Activated naive CD8-positive, alpha-beta T cell treated with anti-CD3 and anti-CD28 coated beads, Interleukin-2, amount 10 ng/mL, durations not matched to agents 7 days and 5 days (primary cell): ENCODE measurements at regions not wholly inside any gene's neighbourhood (a gene's known extent, or its start where the extent isn't known, plus 50 kb on each side); places are given as distances from the start of the nearest gene placed in this dataset.

Experiments
- ATAC-seq: fragments of 150-1000 bp; cut with Tn5 transposase; one replicate; pipeline ENCODE4 v1.10.0; 2021; ENCODE audit warnings: low read depth, moderate library complexity
- POLR2A ChIA-PET: fragments of 350-600 bp; sonication (Branson Sonifier 250); formaldehyde crosslinking; loops from one replicate; lab custom pipeline; 2021; ENCODE audit warnings: antibody characterized with exemption; lab: Charles Lee
- DNase-seq: peaks from one replicate; pipeline ENCODE4 v3.0.0; 2021
- H3K27ac Mint-ChIP-seq: one replicate; pipeline ENCODE4 v1.8.0; 2022; ENCODE audit warnings: mild to moderate bottlenecking, mixed read lengths
- H3K27me3 Mint-ChIP-seq: one replicate; pipeline ENCODE4 v1.8.0; 2022; ENCODE audit warnings: mild to moderate bottlenecking, moderate library complexity, mixed read lengths
- H3K36me3 Mint-ChIP-seq: one replicate; pipeline ENCODE4 v1.8.0; 2021; ENCODE audit warnings: mild to moderate bottlenecking, mixed read lengths
- H3K4me1 Mint-ChIP-seq: one replicate; pipeline ENCODE4 v1.8.0; 2021; ENCODE audit warnings: mixed read lengths
- H3K4me3 Mint-ChIP-seq: one replicate; pipeline ENCODE4 v1.8.0; 2022; ENCODE audit warnings: mild to moderate bottlenecking, moderate library complexity, mixed read lengths
- H3K9me3 Mint-ChIP-seq: one replicate; pipeline ENCODE4 v1.8.0; 2021; ENCODE audit warnings: mixed read lengths

DNA sequence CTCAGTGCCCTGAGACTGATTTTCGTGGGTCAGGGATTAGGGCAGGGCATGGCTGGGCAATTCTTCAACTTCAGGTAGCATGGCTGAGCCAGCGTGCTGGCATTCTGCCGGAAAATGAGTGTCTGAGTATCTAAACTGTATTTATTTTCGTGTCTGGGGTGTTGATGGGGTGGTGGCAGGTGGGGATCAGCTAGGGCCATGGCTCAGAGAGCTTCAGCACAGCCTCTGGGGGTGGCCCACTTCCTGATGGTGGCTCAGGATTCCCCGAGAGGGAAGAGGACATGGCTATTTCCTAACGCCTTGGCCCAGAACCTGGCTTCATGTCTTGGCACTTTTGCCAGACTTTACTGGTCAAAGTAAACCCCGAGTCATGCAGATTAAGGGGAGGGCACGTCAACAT is 260.5 kb downstream of the GADD45G start:
- no peak overlapping the region for H3K27ac Mint-ChIP-seq
- no peak overlapping the region for H3K4me3 Mint-ChIP-seq
- no peaks in the 10 kb centered on the region for H3K36me3 Mint-ChIP-seq
- H3K9me3 Mint-ChIP-seq: no peaks in the 10 kb centered on the region
- peaks cover 6% of the 10 kb centered on the region for H3K4me1 Mint-ChIP-seq
- no peak for DNase-seq
- POLR2A ChIA-PET: no interaction called here
- H3K27me3 Mint-ChIP-seq: peaks cover 21% of the 10 kb centered on the region
- no peak for ATAC-seq

DNA sequence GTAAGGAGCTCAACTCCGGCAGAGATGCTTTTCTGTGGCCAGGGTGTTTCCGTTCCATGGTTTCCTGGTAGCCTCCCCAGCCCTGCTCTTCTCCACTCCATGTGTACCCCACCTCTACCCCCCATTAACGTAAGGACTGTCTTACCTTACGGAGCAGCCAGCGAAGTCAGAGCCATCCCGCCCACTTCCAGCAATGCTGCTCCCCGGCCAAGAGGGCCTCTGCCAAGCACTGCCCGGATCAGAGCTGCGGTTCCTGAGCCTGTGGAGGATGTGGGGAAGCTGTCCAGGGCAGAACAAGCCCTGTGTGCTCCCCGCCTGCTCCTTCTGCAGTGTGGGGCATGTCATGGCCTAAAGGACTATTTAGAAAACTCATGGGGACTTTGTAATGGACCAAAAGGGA is 261.2 kb downstream of the GADD45G start:
- peaks cover 18% of the 10 kb centered on the region for H3K27me3 Mint-ChIP-seq
- no peak overlapping the region for H3K4me3 Mint-ChIP-seq
- ATAC-seq (no peak), DNase-seq (peak; percentile 20)
- H3K27ac Mint-ChIP-seq: no peak overlapping the region
- H3K9me3 Mint-ChIP-seq: no peaks in the 10 kb centered on the region
- POLR2A ChIA-PET: no interaction called here
- peaks cover 6% of the 10 kb centered on the region for H3K4me1 Mint-ChIP-seq
- no peaks in the 10 kb centered on the region for H3K36me3 Mint-ChIP-seq

DNA sequence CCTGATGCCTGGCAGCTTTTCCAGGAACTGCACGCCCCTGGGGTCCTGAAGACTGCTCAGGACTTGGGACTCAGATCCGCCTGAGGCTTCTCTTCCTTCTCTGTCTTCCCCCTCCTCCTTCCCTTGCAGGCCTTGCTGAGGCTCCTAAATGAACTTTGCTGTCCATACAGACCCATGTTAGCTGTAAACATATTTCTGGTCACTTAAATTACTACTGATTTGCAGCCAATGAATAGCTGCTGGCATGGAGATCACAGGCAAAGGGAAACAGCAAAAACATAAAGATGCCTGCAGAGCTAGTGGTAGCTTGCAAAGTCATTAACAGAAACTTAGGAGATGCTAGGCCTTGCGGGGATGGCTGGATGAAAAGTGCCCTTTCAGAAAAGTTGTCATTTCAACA is 261.9 kb downstream of the GADD45G start:
- Mint-ChIP-seq H3K4me1 (peaks cover 6% of the 10 kb centered on the region), H3K27me3 (peaks cover 14% of the 10 kb centered on the region), H3K36me3 (no peaks in the 10 kb centered on the region), H3K9me3 (no peaks in the 10 kb centered on the region), H3K4me3 (no peak overlapping the region), H3K27ac (no peak overlapping the region)
- no peak for DNase-seq
- ATAC-seq: no peak
- POLR2A ChIA-PET: no interaction called here

DNA sequence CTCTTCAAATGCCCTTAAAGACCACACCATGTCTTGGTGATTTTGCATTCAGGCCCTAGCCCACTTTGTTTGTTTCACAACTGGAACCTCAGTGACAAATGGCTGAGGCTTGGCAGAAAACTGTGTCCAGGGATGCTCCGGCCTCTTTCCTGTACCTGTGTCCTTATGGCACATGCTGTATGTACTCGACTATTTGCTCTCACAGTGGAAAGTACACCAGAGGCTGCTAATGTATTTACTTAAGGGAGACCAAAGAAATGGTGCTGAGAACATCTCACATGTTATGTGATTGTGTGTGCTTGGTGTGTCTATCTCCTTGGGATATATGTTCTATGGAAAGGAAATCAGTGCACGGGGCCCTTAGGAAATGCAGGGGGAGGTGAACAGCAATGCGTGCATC is 263.3 kb downstream of the GADD45G start:
- no peak for DNase-seq
- Mint-ChIP-seq H3K36me3 (no peaks in the 10 kb centered on the region), H3K27ac (peak overlapping the region; percentile 1), H3K4me3 (no peak overlapping the region), H3K9me3 (no peaks in the 10 kb centered on the region), H3K4me1 (peaks cover 4% of the 10 kb centered on the region), H3K27me3 (peaks cover 5% of the 10 kb centered on the region)
- ATAC-seq: no peak
- POLR2A ChIA-PET: no interaction called here

DNA sequence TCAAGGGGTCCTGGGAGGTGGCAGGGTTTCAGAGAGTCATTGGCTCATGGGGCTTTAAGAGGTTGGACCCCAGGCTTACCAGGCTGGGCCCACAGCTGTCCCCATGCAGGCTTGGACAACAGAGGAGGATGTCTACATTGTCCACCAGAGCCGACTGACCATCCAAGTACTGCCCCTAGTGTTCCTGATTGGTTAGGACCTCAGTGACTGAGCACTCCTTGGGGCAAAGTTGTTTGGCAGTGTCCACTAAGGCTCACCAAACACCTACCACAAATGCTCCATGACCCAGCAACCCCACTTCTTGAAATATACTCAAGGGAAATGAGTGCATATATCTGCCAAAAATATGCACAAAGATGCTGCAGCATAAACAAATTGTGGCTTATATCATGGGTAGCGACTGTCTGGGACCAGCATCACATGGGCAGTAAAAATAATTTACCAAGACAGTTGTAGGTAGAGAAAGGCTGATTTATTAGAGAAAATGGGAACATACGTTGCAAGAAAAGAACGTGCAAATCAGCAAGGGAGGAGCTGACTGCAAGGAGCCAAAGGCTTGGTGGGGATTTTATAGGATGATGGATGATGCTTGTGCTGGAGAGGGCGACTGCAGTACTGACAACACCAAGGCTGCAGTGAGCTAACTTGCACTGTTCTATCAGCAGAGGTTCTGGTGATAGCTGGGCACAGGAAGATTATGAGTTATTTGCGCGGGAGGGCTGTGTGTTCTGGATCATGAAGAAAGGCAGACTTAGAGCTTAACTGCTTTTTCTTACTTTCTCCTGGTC is 265.2 kb downstream of the GADD45G start:
- DNase-seq (peak; percentile 5), ATAC-seq (no peak)
- POLR2A ChIA-PET: no interaction called here
- Mint-ChIP-seq H3K4me1 (peaks cover 4% of the 10 kb centered on the region), H3K27ac (no peak overlapping the region), H3K36me3 (no peaks in the 10 kb centered on the region), H3K27me3 (peaks cover 2% of the 10 kb centered on the region), H3K4me3 (no peak overlapping the region), H3K9me3 (no peaks in the 10 kb centered on the region)

DNA sequence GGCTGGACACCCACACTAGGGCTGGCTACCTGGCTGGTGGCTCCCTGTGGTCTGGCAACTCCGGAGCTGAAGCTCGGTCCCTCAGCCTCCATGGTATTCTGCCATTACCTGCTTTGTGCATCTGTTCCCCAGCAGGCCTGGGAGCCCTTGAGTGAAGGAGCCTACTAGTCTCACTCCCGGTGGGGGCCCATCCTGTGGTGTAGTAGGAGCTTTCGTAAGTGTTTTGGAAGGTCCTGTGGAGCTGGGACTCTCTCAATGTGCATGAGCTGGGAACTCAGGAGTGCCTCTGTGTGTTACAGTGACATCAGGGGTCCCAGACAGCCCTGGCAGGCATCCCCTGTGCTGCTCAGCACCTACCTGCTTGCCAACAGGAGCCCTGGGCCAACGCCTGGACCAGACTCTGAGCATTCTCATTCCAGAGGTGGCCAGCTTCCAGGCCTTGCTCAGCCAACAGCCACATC is 267.1 kb downstream of the GADD45G start:
- POLR2A ChIA-PET: interaction anchor here (0.6 kb wide), 1 partner anchor 600 kb away, joined by 3 read pairs; no protein-coding TSS in a partner anchor
- Mint-ChIP-seq H3K4me1 (no peaks in the 10 kb centered on the region), H3K27me3 (peaks cover 3% of the 10 kb centered on the region), H3K27ac (no peak overlapping the region), H3K4me3 (no peak overlapping the region), H3K36me3 (no peaks in the 10 kb centered on the region), H3K9me3 (no peaks in the 10 kb centered on the region)
- ATAC-seq (no peak), DNase-seq (peak; percentile 19)

DNA sequence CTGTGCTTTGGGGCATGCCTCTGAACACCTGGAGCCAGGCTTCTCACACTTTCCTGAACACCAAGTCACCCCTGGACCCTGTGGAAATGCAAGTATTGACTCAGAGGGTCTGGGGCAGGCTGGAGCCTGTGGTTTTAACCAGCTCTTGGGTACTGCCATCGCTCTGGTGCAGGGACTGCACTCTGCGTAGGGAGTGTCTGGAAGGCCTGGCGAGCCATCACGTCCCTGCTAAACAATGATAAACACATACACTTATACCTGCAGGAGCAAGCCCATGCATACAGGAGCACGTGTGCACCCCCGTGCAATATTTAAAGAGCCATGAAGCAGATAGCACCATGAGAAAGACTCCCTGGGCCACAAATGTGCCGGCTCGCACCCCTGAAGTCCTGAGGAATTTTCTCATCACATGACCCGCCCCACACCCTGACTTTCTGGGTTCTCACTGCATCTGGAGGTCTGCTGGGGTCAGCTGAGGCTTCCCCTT is 267.7 kb downstream of the GADD45G start:
- Mint-ChIP-seq H3K9me3 (no peaks in the 10 kb centered on the region), H3K4me1 (no peaks in the 10 kb centered on the region), H3K27me3 (peaks cover 3% of the 10 kb centered on the region), H3K27ac (no peak overlapping the region), H3K36me3 (no peaks in the 10 kb centered on the region), H3K4me3 (no peak overlapping the region)
- POLR2A ChIA-PET: interaction anchor here (0.6 kb wide), 1 partner anchor 600 kb away, joined by 3 read pairs; no protein-coding TSS in a partner anchor
- DNase-seq (peak; percentile 13), ATAC-seq (no peak)

DNA sequence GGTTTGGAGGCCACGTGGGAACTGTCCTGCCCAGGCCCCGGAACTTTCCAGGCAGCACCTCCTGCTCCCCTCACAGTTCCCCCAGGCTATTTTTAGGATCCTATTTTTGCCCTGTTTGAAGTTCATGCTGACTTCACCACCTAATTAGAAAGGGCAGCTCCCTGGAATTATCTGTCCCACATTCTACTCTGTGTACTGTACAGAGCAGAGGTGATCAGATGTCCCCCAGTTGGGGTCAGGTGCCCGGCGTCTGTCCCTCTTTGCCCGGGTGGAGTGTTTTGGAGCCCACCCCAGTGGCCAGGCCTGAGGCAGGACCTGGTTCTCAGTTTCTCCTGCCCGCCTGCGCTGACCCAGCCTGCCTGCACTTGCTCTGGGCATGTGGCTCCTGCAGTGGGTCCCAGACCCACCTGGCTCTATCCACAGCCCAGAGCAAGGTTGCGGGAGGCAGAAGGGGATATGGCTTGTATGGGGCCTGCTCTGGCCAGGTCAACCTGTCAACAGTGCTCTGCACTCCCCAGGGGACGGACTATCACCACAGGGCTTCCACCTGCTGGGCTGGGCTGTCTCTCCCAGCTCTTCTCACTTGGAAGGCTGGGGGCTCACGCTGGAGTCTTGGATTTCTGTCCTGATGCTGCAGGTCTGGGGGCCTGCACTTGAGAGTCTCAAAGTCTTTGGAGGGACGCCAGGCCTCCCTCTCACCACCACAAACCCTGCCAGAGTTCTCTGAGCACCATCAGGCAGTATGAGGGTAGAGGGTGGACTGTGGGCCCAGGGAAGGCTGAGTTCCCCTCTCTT is 268.3 kb downstream of the GADD45G start:
- Mint-ChIP-seq H3K27me3 (peaks cover 3% of the 10 kb centered on the region), H3K4me1 (no peaks in the 10 kb centered on the region), H3K27ac (no peak overlapping the region), H3K36me3 (no peaks in the 10 kb centered on the region), H3K4me3 (no peak overlapping the region), H3K9me3 (no peaks in the 10 kb centered on the region)
- DNase-seq: peak; percentile 20
- ATAC-seq: no peak
- POLR2A ChIA-PET: no interaction called here

DNA sequence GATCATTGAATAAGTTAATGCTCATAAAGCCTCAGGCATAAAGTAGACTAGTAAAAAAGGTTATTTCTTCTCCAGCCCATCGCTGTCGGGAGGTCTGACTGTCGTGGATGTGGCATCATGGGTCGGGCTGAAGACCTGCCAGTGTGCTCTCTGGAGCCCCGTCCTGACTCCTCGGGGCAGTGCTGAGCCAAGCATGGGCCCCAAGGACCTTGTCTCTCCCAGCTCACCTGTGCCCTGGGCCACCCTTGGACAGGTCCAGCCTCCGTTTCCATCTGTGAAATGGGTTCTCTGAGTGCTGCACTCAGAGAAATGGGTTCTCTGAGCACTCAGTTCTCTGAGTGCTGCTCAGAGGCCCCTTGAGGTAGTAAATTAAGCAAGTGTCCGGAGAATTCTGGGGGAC is 269.0 kb downstream of the GADD45G start:
- Mint-ChIP-seq H3K9me3 (no peaks in the 10 kb centered on the region), H3K36me3 (no peaks in the 10 kb centered on the region), H3K27ac (no peak overlapping the region), H3K4me3 (no peak overlapping the region), H3K4me1 (no peaks in the 10 kb centered on the region), H3K27me3 (peaks cover 3% of the 10 kb centered on the region)
- DNase-seq (peak; percentile 17), ATAC-seq (no peak)
- POLR2A ChIA-PET: interaction anchor here (0.6 kb wide), 1 partner anchor 25 kb away, joined by 3 read pairs; no protein-coding TSS in a partner anchor

DNA sequence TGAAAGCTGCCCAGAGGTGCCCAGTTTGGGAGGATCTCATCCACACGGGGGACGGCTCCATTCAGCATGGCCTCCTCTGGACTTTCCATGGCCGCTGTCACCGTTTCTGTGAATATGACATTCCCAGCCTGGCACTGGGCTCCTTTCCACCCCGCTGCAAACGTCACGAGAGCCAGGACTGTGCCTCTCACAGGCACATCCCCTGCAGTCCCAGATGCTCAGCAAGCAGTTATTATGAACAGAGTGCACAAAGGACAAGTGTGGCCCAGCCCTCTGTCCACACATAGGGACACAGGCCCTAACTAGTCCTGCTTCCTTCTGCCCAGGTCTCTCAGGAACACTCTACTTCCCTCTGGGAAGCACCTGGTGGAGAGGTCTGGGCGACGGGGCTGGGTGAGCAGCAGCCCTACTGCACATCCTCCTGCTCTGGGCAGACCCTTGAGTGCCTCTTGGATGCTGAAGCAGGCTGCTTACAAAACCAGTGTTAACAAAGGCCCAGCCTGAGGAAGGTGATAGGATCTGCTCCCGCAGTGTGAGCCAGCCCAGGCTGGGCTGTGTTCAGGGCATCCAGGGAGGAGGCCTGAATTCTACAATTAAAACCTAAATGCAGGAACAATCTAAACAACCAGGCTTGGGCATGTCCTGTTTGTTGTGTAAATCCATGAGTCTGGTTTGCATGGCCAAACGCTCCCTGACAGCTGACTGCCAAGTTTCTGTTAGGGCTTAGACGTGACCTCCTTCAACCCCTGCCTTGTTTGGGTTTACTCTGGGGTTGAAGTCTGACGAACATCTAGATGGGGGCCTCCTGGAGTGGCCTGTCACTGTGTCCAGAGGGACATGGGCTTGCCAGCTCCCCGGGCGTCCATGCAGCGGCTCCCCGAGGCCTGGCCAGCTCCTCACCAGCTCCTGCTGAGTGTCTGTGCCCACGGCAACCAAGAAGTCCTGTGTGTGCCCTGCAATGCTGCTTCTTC is 269.8 kb downstream of the GADD45G start:
- Mint-ChIP-seq H3K9me3 (no peaks in the 10 kb centered on the region), H3K36me3 (no peaks in the 10 kb centered on the region), H3K4me1 (no peaks in the 10 kb centered on the region), H3K27me3 (peaks cover 2% of the 10 kb centered on the region), H3K27ac (no peak overlapping the region), H3K4me3 (no peak overlapping the region)
- POLR2A ChIA-PET: interaction anchor here (0.6 kb wide), 1 partner anchor 24 kb away, joined by 3 read pairs; no protein-coding TSS in a partner anchor
- DNase-seq: peak; percentile 20
- ATAC-seq: no peak

DNA sequence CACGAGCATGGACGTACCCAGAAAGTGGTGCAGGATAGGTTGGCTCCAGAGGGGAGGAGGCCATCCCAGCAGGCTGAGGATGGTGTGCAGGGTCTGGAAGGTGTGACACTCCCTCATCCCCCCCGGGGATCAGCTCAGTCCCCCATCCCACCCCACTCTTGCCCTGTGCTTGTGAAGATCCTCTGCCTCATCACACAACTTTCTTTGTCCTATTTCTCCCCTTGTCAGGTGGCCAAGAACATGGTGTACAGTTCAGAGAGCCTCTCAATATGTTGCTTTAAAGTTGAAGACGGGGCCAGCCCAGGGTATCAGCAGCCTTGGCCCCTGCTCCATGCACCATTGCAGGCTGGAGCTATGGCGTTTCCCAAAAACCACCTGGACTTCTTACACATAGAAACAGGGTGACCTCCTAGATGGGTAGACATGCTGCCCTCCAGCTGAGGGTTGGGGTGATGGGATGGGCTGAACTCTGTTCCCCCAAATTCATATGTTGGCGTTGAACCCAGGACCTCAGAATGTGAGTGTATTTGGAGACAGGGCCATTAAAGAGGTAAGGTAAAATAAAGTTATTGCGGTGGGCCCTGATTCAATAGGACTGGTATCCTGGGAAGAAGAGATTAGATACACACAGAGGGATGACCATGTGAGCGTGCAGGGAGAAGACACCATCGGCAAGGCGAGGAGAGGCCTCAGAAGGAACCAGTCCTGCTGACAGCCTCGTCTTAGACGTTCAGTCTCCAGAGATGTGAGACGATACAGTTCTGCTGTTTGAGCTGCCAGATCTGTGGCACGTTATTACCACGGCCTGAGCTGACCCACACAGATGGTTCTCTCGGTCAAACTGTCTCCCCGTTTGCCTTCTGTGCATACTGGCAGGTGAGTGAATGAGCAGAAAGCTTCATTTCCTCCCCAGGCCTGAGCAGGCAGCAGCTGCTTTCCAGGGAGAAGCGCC is 272.5 kb downstream of the GADD45G start:
- Mint-ChIP-seq H3K4me3 (no peak overlapping the region), H3K27ac (no peak overlapping the region), H3K36me3 (no peaks in the 10 kb centered on the region), H3K4me1 (no peaks in the 10 kb centered on the region), H3K9me3 (no peaks in the 10 kb centered on the region), H3K27me3 (peaks cover 1% of the 10 kb centered on the region)
- POLR2A ChIA-PET: no interaction called here
- peak; percentile 19 for DNase-seq
- ATAC-seq: no peak

DNA sequence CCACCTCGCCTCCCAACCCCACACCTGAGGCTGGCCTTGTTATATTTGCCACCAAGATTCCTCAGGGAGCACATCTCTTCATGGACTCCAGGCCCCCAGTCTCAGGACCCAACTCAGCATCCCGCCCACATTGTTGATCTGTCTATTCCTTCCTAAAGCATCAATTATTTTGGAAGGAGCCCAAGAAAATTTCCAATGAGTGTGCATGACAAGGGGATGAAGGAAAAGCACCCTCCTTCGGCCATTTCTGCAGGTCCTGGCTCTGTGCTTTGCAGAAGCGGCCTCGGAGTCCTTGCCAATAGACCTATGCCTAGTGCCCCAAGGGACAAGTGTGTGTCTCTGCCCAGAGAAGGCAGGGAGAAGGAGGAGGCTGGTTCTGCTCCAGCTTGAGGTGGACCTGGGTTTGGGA is 273.2 kb downstream of the GADD45G start:
- H3K4me1 Mint-ChIP-seq: no peaks in the 10 kb centered on the region
- H3K27me3 Mint-ChIP-seq: peaks cover 1% of the 10 kb centered on the region
- no peaks in the 10 kb centered on the region for H3K9me3 Mint-ChIP-seq
- H3K4me3 Mint-ChIP-seq: no peak overlapping the region
- no peak overlapping the region for H3K27ac Mint-ChIP-seq
- no peaks in the 10 kb centered on the region for H3K36me3 Mint-ChIP-seq
- DNase-seq: peak; percentile 23
- POLR2A ChIA-PET: no interaction called here
- no peak for ATAC-seq
